ENCODE measurements at regions not wholly inside any gene's neighbourhood (a gene's known extent, or its start where the extent isn't known, plus 50 kb on each side); places are given as distances from the start of the nearest gene placed in this dataset.

- no peaks in the 10 kb centered on the region for H3K4me1 ChIP-seq (ENCODE audit: insufficient read depth, low read length, poor library complexity, severe bottlenecking)
- no TSS peak for BruUV-seq (replicated peaks)
- no peak overlapping the region for H2AFZ ChIP-seq (ENCODE audit: low read length)
- H3K27ac ChIP-seq (ENCODE audit: low read depth, low read length, poor library complexity, severe bottlenecking), result no peak overlapping the region
- CTCF ChIA-PET (ENCODE audit: unreplicated experiment), result no interaction called here
- no peak overlapping the region for H3K4me2 ChIP-seq (ENCODE audit: low read length)
- TF ChIP-seq EZH2phosphoT487 (IDR thresholded peaks at IDR 0.05; ENCODE audit: borderline replicate concordance, low read depth, low read length) (no peak), CTCF (conservative IDR thresholded peaks at IDR 0.05; ENCODE audit: low read length) (no peak)
- H3K4me3 ChIP-seq (ENCODE audit: low read depth, low read length, poor library complexity, severe bottlenecking), result no peak overlapping the region
- no peaks in the 10 kb centered on the region; the same call in 1 of the 2 replicates for H4K20me1 ChIP-seq (ENCODE audit: insufficient read depth, low read length)
- POLR2A ChIA-PET, result no interaction called here
- H3K9me2 ChIP-seq (ENCODE audit: insufficient read depth, low read length), result no peaks in the 10 kb centered on the region
- H3K36me3 ChIP-seq (ENCODE audit: insufficient read depth, low read length), result no peaks in the 10 kb centered on the region
- intact Hi-C loops (cut with micrococcal nuclease; ENCODE audit: unreplicated experiment), result no loop called here
- H3K9me3 ChIP-seq (ENCODE audit: low read length), result no peaks in the 10 kb centered on the region
- no peak for DNase-seq (ENCODE audit: low spot score)
- no peaks in the 10 kb centered on the region for H3K79me2 ChIP-seq (ENCODE audit: insufficient read depth, low read depth, low read length)
Measured at GRCh38 chr10:125451319-125451718, 231.6 kb downstream of the TEX36 start.

GRCh38 chr10:125450218-125450617 lies 232.7 kb downstream of the TEX36 start:
- no peak overlapping the region for H2AFZ ChIP-seq (ENCODE audit: low read length)
- intact Hi-C loops (cut with micrococcal nuclease; ENCODE audit: unreplicated experiment), result no loop called here

More at GRCh38 chr10:125450218-125450617, 232.7 kb downstream of the TEX36 start:
- no peak for DNase-seq (ENCODE audit: low spot score)
- Histone ChIP-seq H3K36me3 (ENCODE audit: insufficient read depth, low read length) (no peaks in the 10 kb centered on the region), H3K9me2 (ENCODE audit: insufficient read depth, low read length) (no peaks in the 10 kb centered on the region), H3K4me2 (ENCODE audit: low read length) (no peak overlapping the region), H3K79me2 (ENCODE audit: insufficient read depth, low read depth, low read length) (no peaks in the 10 kb centered on the region), H3K27ac (ENCODE audit: low read depth, low read length, poor library complexity, severe bottlenecking) (no peak overlapping the region), H3K9me3 (ENCODE audit: low read length) (no peaks in the 10 kb centered on the region), H4K20me1 (ENCODE audit: insufficient read depth, low read length) (no peaks in the 10 kb centered on the region), H3K4me1 (ENCODE audit: insufficient read depth, low read length, poor library complexity, severe bottlenecking) (no peaks in the 10 kb centered on the region), H3K4me3 (ENCODE audit: low read depth, low read length, poor library complexity, severe bottlenecking) (no peak overlapping the region)
- ChIA-PET CTCF (ENCODE audit: unreplicated experiment) (interaction anchor here (0.9 kb wide), 1 partner anchor 14 kb away, joined by 3 read pairs; no protein-coding TSS in a partner anchor), POLR2A (no interaction called here)
- TF ChIP-seq CTCF (conservative IDR thresholded peaks at IDR 0.05; ENCODE audit: low read length) (no peak), EZH2phosphoT487 (IDR thresholded peaks at IDR 0.05; ENCODE audit: borderline replicate concordance, low read depth, low read length) (no peak)
- BruUV-seq (replicated peaks), result no TSS peak

All from OCI-LY7 (cell line).